LNCaP clone FGC (cell line): ENCODE measurements at regions not wholly inside any gene's neighbourhood (a gene's known extent, or its start where the extent isn't known, plus 50 kb on each side); places are given as distances from the start of the nearest gene placed in this dataset.
"Not testable (repeated sequence)": the region's sequence is repeated elsewhere in the genome, so short reads cannot be mapped to it uniquely, and the experiment has no call there.

Source experiments
- DNase-seq: peaks from one replicate; pipeline ENCODE4 v3.0.0-alpha.2; 2011; ENCODE audit warnings: low read depth
- H3K4me3 ChIP-seq: 2 replicates; pipeline ENCODE4 v1.5.1; 2011; ENCODE audit warnings: mild to moderate bottlenecking, low read depth, low read length, control low read depth
- TF ChIP-seq, protein P1 (sequence below): IDR thresholded peaks from 2 replicates; pipeline ENCODE4 v1.5.1; 2012; ENCODE audit warnings: mild to moderate bottlenecking; ENCODE audit not compliant: control insufficient read depth, insufficient read depth; ENCODE audit errors: extremely low read depth

DNA sequence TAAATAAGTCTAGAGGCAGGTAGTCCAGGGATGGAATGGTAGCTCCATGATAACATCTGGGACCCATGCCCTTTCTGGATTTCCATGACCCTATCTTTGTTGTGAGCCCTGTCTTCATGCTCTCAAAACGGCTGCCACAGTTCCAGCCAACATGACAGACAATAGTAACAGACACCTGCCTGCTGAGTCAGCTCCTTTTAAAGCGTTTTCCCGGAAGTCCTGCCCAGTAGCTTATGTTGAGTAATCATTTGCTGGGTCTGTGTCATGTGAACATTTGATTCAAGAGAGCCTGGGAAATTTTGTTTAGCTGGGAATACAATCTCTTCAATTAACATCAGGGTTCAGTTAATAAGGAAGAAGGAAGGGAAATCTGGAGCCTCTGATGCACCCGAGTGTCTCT, 262.2 kb upstream of the SULF2 start:
- DNase-seq: no peak
- TF ChIP-seq, protein P1, sequence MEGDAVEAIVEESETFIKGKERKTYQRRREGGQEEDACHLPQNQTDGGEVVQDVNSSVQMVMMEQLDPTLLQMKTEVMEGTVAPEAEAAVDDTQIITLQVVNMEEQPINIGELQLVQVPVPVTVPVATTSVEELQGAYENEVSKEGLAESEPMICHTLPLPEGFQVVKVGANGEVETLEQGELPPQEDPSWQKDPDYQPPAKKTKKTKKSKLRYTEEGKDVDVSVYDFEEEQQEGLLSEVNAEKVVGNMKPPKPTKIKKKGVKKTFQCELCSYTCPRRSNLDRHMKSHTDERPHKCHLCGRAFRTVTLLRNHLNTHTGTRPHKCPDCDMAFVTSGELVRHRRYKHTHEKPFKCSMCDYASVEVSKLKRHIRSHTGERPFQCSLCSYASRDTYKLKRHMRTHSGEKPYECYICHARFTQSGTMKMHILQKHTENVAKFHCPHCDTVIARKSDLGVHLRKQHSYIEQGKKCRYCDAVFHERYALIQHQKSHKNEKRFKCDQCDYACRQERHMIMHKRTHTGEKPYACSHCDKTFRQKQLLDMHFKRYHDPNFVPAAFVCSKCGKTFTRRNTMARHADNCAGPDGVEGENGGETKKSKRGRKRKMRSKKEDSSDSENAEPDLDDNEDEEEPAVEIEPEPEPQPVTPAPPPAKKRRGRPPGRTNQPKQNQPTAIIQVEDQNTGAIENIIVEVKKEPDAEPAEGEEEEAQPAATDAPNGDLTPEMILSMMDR: no peak
- no peak overlapping the region for H3K4me3 ChIP-seq

DNA sequence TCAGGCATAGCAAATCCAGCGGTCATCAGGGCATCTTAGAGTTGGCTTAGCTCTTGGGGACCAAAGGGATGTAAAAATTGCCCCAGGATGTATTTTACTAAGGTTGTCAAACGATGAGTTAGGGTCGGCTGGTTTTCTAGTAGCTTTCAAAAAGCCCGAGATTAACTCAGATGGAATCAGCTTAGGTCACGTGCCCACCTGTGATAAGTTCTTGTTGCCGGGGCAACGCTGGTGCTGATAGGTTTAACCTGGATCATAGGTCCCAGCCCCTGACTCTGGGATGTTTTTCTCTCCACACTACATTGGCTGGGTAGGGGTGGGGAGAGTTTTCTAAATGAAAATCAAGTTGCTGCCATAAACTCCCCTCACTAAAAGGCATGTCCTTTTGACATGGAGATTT, 257.3 kb upstream of the SULF2 start:
- H3K4me3 ChIP-seq: no peak overlapping the region
- TF ChIP-seq, protein P1: no peak
- DNase-seq: no peak

DNA sequence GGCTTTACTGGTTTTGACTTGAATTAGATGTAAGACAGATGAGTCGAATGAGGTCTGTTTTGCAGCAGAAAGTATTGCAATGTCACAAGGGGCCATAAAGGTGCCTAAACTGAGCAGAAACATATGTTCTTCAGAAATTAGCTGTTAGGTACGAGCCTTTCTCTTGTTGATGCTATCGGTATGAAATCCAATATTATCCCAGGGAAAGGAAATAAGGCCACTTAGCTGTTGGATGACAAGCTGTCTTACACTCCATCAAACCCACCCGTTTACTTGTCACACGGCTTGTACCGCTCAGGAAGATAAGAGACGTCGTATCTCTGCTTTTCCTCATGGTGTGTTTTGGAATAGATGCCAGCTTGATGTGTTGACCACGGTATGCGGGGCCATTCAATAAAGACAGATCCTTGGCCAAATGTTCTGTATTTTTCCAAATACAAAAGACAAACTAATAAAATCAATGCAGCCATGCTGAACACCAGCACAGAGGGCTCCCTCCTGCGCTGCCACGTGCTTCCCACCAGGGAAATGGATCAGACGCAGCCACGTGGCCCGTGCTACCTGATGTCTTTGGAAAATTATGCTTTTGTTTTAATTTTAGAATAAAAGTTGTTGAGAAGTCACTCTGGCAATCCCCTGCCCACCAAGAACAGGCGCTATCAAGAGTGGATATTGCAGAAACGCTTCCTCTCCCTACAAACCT, 255.9 kb upstream of the SULF2 start:
- no peak for DNase-seq
- no peak overlapping the region for H3K4me3 ChIP-seq
- TF ChIP-seq, protein P1: no peak

DNA sequence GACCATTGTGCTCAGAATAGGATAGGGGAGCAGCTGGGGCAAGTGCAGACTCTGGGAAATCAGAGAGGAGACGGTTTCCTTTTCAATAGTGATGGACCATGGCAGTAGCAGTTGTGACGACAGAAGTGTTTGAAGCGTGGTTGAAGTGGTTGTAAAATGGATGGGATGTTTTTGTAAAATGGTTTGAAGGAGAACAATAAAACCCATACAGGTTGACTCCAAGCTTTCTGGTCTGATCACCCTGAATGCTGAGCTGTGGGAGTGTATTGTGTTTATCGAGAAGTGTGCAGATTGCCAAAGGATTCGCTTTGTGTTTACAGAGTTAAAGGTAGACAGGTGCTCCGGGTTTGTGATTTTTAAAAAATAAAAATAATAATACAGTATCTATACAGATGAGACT, 255.2 kb upstream of the SULF2 start:
- TF ChIP-seq, protein P1: no peak
- H3K4me3 ChIP-seq: no peak overlapping the region
- DNase-seq: no peak

DNA sequence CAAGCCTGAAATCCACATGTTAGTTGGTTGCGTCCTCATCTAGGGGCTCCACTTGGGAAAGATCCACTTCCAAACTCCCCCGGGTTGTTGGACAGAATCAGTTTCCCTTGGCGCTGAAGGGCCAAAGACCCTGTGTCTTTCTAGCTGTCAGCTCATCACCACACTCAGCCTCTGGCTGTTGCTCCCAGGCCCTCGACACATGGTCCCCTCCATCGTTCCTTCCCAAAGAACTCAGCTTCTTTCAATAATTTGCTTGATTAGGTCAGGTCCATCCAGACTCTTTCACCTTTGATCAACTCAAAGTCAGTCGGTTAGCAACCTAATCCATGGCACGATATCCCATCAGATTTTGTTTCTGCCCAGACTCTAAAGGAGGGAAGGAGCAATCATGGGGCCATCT, 254.8 kb upstream of the SULF2 start:
- TF ChIP-seq, protein P1: no peak
- DNase-seq: no peak
- H3K4me3 ChIP-seq: no peak overlapping the region

DNA sequence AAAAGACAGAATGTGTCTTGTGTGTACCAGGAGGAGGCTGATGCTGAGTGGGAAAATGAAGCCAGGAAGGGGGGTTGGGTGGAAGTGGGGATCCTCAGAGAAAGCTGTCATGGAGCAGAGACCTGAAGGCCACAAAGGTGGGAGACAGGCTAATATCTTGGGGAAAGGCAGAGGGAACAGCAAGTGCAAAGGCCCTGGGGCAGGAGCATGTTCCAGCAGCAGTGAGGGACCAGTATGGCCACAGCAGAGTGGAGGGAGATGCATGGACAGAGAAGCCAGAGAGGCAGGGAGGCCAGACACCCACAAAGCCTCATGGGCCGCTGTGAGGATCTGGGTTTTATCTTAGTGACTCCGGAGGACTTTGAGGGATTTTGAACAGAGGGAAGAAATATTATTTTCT, 254.2 kb upstream of the SULF2 start:
- no peak for DNase-seq
- TF ChIP-seq, protein P1: no peak
- no peak overlapping the region for H3K4me3 ChIP-seq

DNA sequence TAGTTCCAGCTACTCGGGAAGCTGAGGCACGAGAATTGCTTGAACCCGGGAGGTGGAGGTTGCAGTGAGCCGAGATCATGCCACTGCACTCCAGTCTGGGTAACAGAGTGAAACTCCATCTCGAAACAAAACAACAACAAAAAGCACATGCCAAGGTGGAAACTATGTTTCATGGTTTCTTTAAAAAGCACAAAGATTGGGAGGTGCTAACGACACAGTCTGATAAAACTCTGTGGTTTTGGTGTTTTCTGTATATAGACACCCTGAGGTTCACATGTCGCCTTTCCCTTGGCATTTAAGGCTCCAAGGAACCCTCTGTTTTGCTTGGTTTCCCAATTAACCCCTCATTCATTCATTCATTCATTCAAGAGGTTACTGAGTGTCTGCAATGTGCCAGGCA, 253.4 kb upstream of the SULF2 start:
- H3K4me3 ChIP-seq: no peak overlapping the region
- TF ChIP-seq, protein P1: no peak
- no peak for DNase-seq

DNA sequence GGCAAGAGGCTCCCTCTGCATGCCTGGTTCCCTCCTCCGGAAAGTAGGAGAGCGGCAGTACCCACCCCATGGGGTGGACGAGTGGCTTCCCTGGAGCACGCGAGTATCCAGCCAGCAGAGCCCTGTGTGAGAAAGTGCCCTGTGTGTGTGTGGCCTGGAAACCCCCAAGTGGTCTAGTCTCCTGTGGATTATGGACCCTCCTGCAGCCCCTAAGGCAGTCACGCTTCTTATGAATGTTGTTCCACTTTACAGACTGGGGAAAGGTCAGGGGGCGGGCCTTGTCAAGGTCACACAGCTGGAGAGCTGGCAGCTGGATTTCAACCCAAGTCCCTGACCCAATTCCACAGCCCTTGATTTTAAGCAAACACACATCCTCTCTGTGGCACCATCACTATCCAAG, 252.5 kb upstream of the SULF2 start:
- H3K4me3 ChIP-seq, DNase-seq: not testable (repeated sequence)
